Epithelial cell of proximal tubule (primary cell): ENCODE measurements at regions not wholly inside any gene's neighbourhood (a gene's known extent, or its start where the extent isn't known, plus 50 kb on each side); places are given as distances from the start of the nearest gene placed in this dataset.

ENCODE experiments used
- DNase-seq: peaks from one replicate; pipeline ENCODE4 v3.0.0-alpha.2; 2011; ENCODE audit warnings: low read depth
- H3K4me3 ChIP-seq: 2 replicates; pipeline ENCODE4 v1.5.1; 2011; ENCODE audit warnings: low read depth, mild to moderate bottlenecking, low read length
- CTCF ChIP-seq: conservative IDR thresholded peaks from 2 replicates; pipeline ENCODE4 v1.5.1; 2012; ENCODE audit warnings: low read depth, mild to moderate bottlenecking, low read length

- DNase-seq = no peak
- TF ChIP-seq CTCF = no peak
- no peak overlapping the region for H3K4me3 ChIP-seq
Observed at GRCh38 chr9:23412046-23412445, 414.0 kb downstream of the ELAVL2 start.

GRCh38 chr9:23412458-23412857 lies 413.6 kb downstream of the ELAVL2 start:
- no peak for DNase-seq
- no peak for TF ChIP-seq CTCF

GRCh38 chr9:23413541-23413940 lies 412.5 kb downstream of the ELAVL2 start:
- H3K4me3 ChIP-seq = no peak overlapping the region
- no peak for TF ChIP-seq CTCF

More at GRCh38 chr9:23412458-23412857, 413.6 kb downstream of the ELAVL2 start:
- no peak overlapping the region for H3K4me3 ChIP-seq

DNA sequence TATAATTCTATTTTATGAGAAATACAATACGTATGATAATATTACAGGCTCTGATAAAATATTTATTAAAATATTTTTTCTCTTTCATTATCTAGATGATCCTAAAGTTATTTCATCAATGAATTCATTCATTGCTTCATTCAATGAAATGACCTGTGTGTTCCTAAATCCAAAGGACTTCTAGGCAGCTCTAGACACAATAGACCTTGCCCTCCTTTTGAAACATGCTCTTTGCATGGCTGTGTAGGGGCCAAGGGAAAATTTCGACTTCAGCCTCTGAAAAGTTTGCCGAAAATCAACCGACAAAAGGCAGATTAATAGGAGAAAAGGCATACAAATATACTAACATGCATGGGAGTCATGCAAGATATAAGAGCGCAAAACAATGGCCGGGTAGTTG lies 402.0 kb downstream of the ELAVL2 start:
- DNase-seq = no peak
- TF ChIP-seq CTCF = no peak
- H3K4me3 ChIP-seq = no peak overlapping the region

More at GRCh38 chr9:23413541-23413940, 412.5 kb downstream of the ELAVL2 start:
- no peak for DNase-seq

- no peak for DNase-seq
- H3K4me3 ChIP-seq = no peak overlapping the region
- no peak for TF ChIP-seq CTCF
Observed at GRCh38 chr9:23426144-23426543, 399.9 kb downstream of the ELAVL2 start.

DNA sequence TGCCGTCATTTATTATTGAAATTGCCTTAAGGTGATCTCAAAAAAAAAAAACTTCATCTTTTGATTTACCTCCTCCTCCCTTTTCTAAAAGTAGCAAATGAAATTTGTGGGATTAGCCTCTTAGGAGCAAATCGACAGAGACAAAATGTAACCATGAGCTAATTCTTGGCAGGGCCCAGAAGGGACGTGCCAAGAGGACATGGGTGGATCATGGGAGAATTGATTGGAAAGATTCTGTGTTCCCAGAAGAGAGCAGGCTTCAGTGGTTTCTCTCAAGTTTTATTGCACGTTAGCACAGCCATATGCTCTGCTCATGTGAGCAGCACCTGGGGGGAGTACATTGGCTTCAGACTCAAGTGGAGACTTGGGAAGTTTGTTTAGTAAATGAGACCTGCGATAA lies 394.6 kb downstream of the ELAVL2 start:
- H3K4me3 ChIP-seq = no peak overlapping the region
- no peak for DNase-seq
- TF ChIP-seq CTCF = no peak

- TF ChIP-seq CTCF = no peak
- no peak overlapping the region for H3K4me3 ChIP-seq
- DNase-seq = no peak
Observed at GRCh38 chr9:23434654-23435053, 391.4 kb downstream of the ELAVL2 start.
